ENCODE measurements at regions not wholly inside any gene's neighbourhood (a gene's known extent, or its start where the extent isn't known, plus 50 kb on each side); places are given as distances from the start of the nearest gene placed in this dataset.
A peak's percentile ranks its signal among the peaks of the same experiment; 100 is the strongest.

GRCh38 chr2:153222231-153223165 lies 256.1 kb downstream of the RPRM start:
- TF ChIP-seq, protein P1, sequence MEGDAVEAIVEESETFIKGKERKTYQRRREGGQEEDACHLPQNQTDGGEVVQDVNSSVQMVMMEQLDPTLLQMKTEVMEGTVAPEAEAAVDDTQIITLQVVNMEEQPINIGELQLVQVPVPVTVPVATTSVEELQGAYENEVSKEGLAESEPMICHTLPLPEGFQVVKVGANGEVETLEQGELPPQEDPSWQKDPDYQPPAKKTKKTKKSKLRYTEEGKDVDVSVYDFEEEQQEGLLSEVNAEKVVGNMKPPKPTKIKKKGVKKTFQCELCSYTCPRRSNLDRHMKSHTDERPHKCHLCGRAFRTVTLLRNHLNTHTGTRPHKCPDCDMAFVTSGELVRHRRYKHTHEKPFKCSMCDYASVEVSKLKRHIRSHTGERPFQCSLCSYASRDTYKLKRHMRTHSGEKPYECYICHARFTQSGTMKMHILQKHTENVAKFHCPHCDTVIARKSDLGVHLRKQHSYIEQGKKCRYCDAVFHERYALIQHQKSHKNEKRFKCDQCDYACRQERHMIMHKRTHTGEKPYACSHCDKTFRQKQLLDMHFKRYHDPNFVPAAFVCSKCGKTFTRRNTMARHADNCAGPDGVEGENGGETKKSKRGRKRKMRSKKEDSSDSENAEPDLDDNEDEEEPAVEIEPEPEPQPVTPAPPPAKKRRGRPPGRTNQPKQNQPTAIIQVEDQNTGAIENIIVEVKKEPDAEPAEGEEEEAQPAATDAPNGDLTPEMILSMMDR (IDR thresholded peaks at IDR 0.05; ENCODE audit: insufficient read depth, missing control alignments), result no peak
- no peak for DNase-seq (ENCODE audit: insufficient read length, low spot score)
- FAIRE-seq, result no peak

- TF ChIP-seq, protein P1 (IDR thresholded peaks at IDR 0.05; ENCODE audit: insufficient read depth, missing control alignments), result no peak
- FAIRE-seq (no peak), DNase-seq (ENCODE audit: insufficient read length, low spot score) (no peak)
These were observed 257.1 kb downstream of the RPRM start for GRCh38 chr2:153221506-153221905.

GRCh38 chr2:153221087-153221486 lies 257.5 kb downstream of the RPRM start:
- TF ChIP-seq, protein P1 (IDR thresholded peaks at IDR 0.05; ENCODE audit: insufficient read depth, missing control alignments), result no peak
- DNase-seq (ENCODE audit: insufficient read length, low spot score) (no peak), FAIRE-seq (no peak)

DNA sequence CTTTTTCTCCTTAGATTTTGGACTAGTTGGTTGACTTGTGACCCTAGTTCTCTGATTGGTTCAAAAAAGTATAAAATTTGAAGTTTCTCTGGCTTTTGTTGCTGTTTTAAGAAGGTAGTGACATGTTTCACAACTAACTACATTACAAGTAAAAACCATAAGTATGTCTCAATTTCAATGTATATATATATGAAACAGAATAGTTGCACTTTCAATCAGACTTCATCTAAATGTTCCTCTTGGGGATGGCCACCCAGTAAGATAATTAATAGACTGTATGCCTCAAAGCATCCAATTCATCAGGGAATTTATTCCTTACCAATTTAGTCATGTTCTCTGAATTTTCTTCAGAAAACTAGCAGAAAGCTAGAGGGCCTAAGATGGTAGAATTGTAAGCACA lies 259.7 kb downstream of the RPRM start:
- FAIRE-seq (no peak), DNase-seq (ENCODE audit: insufficient read length, low spot score) (no peak)
- TF ChIP-seq, protein P1 (IDR thresholded peaks at IDR 0.05; ENCODE audit: insufficient read depth, missing control alignments), result no peak

GRCh38 chr2:153214337-153214736 lies 264.2 kb downstream of the RPRM start:
- FAIRE-seq (no peak), DNase-seq (ENCODE audit: insufficient read length, low spot score) (no peak)
- TF ChIP-seq, protein P1 (IDR thresholded peaks at IDR 0.05; ENCODE audit: insufficient read depth, missing control alignments), result no peak

DNA sequence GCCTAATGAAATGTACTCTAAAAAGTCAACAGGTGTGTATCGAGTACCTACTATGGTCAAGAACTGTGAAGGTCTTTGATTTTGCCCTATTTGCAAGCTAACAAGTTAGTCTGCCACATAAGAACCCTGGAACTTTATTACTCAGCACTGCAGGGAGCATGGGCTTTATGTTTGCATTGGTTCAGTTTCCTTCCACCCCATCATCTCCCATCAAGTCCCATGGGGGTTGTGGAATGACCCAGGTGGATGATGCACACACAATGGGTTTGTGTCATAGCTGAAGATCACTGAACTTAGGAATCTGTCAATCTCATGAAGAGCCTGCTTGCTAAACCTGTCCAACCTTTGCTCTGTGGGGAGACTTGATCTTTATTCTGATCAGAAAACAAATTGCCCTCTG lies 265.5 kb downstream of the RPRM start:
- TF ChIP-seq, protein P1 (IDR thresholded peaks at IDR 0.05; ENCODE audit: insufficient read depth, missing control alignments), result no peak
- FAIRE-seq (peak; percentile 11), DNase-seq (ENCODE audit: insufficient read length, low spot score) (no peak)
